Body of pancreas (tissue), 4 donors: ENCODE measurements at regions not wholly inside any gene's neighbourhood (a gene's known extent, or its start where the extent isn't known, plus 50 kb on each side); places are given as distances from the start of the nearest gene placed in this dataset.

Experiments used
- ATAC-seq: fragments of 150-250 bp; one replicate; pipeline ENCODE4 v1.9.1; 2016
- DNase-seq, 4 donors: peaks; one replicate each; pipeline ENCODE4 v3.0.0-alpha.2; 2019
- H3K27ac ChIP-seq, 4 donors: fragments of 200-600 bp; sonication (generic); 1 replicate in 3 of 4; 2 replicates in 1 of 4; pipeline versions ENCODE4 v1.5.1 to v1.6.1; 2016 to 2019; ENCODE audit warnings: mild to moderate bottlenecking in 1 of 4, mixed read lengths in 1 of 4, moderate library complexity in 1 of 4
- H3K27me3 ChIP-seq, 2 donors: fragments of 200-600 bp; sonication (generic); one replicate each; pipeline ENCODE4 v1.6.0; 2016; ENCODE audit warnings: mild to moderate bottlenecking in 1 of 2
- H3K36me3 ChIP-seq, 2 donors: fragments of 200-600 bp; sonication (generic); replicated peaks in 1 of 2; 2 replicates each; pipeline ENCODE4 v1.5.1; 2016; ENCODE audit warnings: low read depth in 2 of 2; ENCODE audit not compliant: insufficient read depth in 1 of 2
- H3K4me1 ChIP-seq: fragments of 200-600 bp; sonication (generic); one replicate; pipeline ENCODE4 v1.6.0; 2016
- H3K4me3 ChIP-seq, 2 donors: fragments of 200-600 bp; sonication (generic); 1 replicate in 1 of 2; 2 replicates in 1 of 2; pipeline ENCODE4 v1.5.1; 2016 to 2019
- H3K9me3 ChIP-seq, 3 donors: fragments of 200-600 bp; sonication (generic); 1 replicate in 2 of 3; 2 replicates in 1 of 3; pipeline ENCODE4 v1.5.1; 2016
- CTCF ChIP-seq, 7 experiments: fragments of 450-650 bp in 4 of 7; fragments of 200-600 bp in 3 of 7; sonication (generic) in 3 of 7; IDR thresholded peaks; one replicate each; pipeline ENCODE4 v1.5.1; 2016 to 2019; ENCODE audit warnings: antibody characterized with exemption in 7 of 7
- POLR2A ChIP-seq, 3 donors: fragments of 450-650 bp; IDR thresholded peaks; one replicate each; pipeline ENCODE4 v1.6.1; 2016; ENCODE audit warnings: antibody characterized with exemption in 3 of 3, mild to moderate bottlenecking in 2 of 3
- WGBS, 2 donors: methylation state at CpG; one replicate each; pipeline ENCODE4 v1.1.5; 2017; 5-methylcytosine and 5-hydroxymethylcytosine counted together
- intact Hi-C: fragments of 100-400 bp; cut with DNase I; formaldehyde crosslinking; loops from one replicate; pipeline ENCODE4 v1.15.1; 2023

DNA sequence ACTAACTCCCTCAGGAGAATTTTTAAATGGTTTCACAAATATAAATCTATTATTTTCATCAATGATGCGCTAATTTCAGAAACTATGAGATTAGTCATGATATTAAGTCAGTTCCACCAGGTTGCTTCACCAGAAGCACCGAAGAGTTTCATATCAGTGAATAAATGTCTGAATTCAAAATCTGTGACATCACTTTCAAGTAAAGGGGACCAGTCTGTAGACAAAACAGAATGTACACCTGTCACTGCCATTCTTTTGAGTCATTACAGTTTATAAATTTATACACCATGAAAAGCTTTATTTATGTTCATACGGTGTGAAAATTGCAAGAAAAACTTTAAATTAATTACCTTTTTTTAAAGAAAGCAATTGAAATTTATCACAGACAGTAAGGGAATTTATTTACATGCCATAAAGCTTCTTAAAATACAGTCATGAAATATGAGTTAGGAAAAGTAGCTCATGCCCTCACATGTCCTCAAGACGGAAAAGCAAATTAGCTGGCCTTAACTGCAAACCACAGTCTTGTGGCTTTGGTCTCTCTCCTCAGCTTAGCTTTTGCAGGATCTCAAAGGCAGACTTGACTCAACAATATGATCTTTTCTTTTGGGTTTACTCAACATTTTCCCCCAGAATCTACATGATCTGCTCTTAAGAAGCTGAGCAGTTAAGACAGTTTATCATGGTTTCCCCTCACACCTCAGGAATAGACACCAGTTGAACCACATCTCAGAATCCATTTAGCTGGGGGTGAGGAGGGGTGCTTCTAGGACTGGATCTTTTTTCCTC lies 177.7 kb upstream of the MCHR2 start:
- intact Hi-C loops, result no loop called here
- WGBS, 2 donors, result 75% methylated on average over 4 of the region's 4 CpGs
- no peaks in the 10 kb centered on the region for H3K9me3 ChIP-seq
- ATAC-seq (no peak), DNase-seq (no peak)
- no peak overlapping the region for H3K27ac ChIP-seq
- H3K27me3 ChIP-seq, result no peaks in the 10 kb centered on the region
- TF ChIP-seq POLR2A (IDR thresholded peaks at IDR 0.05) (no peak), CTCF (IDR thresholded peaks at IDR 0.05) (no peak)
- no peaks in the 10 kb centered on the region for H3K36me3 ChIP-seq
- H3K4me1 ChIP-seq, result peaks cover 16% of the 10 kb centered on the region
- H3K4me3 ChIP-seq, result no peak overlapping the region

GRCh38 chr6:100168148-100168547 lies 174.1 kb upstream of the MCHR2 start:
- TF ChIP-seq POLR2A (IDR thresholded peaks at IDR 0.05) (no peak), CTCF (IDR thresholded peaks at IDR 0.05) (no peak)
- H3K27ac ChIP-seq, result no peak overlapping the region
- DNase-seq, result no peak
- H3K9me3 ChIP-seq, result no peaks in the 10 kb centered on the region
- H3K4me1 ChIP-seq, result no peaks in the 10 kb centered on the region
- 51 to 71% methylated on average over 3 of the region's 3 CpGs for WGBS, 2 donors
- intact Hi-C loops, result no loop called here
- no peaks in the 10 kb centered on the region for H3K36me3 ChIP-seq
- H3K27me3 ChIP-seq, result no peaks in the 10 kb centered on the region
- ATAC-seq, result no peak
- H3K4me3 ChIP-seq, result no peak overlapping the region

GRCh38 chr6:100167585-100167984 lies 173.6 kb upstream of the MCHR2 start:
- ATAC-seq, result no peak
- Histone ChIP-seq H3K4me1 (no peaks in the 10 kb centered on the region), H3K27ac (no peak overlapping the region), H3K4me3 (no peak overlapping the region), H3K9me3 (no peaks in the 10 kb centered on the region), H3K36me3 (no peaks in the 10 kb centered on the region), H3K27me3 (no peaks in the 10 kb centered on the region)
- TF ChIP-seq POLR2A (IDR thresholded peaks at IDR 0.05) (no peak), CTCF (IDR thresholded peaks at IDR 0.05) (no peak)
- DNase-seq, result no peak
- intact Hi-C loops, result no loop called here
- WGBS, 2 donors, result 53 to 57% methylated on average over 4 of the region's 4 CpGs

- intact Hi-C loops, result no loop called here
- H3K36me3 ChIP-seq, result no peaks in the 10 kb centered on the region
- ATAC-seq (no peak), DNase-seq (no peak)
- WGBS, 2 donors, result 40 to 45% methylated on average over 2 of the region's 2 CpGs
- TF ChIP-seq POLR2A (IDR thresholded peaks at IDR 0.05) (no peak), CTCF (IDR thresholded peaks at IDR 0.05) (no peak)
- H3K4me1 ChIP-seq, result no peaks in the 10 kb centered on the region
- H3K27ac ChIP-seq, result no peak overlapping the region
- no peaks in the 10 kb centered on the region for H3K27me3 ChIP-seq
- H3K9me3 ChIP-seq, result no peaks in the 10 kb centered on the region
- no peak overlapping the region for H3K4me3 ChIP-seq
Measured at GRCh38 chr6:100166956-100167355, 172.9 kb upstream of the MCHR2 start.

DNA sequence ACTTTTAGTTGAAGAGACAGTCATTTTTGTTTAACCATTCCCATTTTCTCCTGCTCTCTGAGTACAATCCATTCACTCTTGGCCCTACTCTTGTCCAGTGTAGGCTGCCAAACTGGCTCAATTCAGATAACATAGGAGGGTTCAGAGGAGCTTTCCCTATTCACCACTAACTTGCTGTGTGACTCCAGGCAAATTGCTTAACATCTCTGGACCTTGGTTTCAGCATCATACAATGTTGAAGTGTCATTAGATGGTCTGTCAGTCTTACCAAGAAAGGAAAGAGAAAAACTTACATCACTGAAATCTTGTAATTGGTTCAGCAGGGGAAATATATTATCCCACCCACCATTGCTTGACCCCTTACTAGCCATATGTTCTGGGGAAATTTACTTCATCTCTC lies 171.4 kb upstream of the MCHR2 start:
- no peaks in the 10 kb centered on the region for H3K4me1 ChIP-seq
- TF ChIP-seq CTCF (IDR thresholded peaks at IDR 0.05) (no peak), POLR2A (IDR thresholded peaks at IDR 0.05) (no peak)
- H3K27ac ChIP-seq, result no peak overlapping the region
- H3K27me3 ChIP-seq, result no peaks in the 10 kb centered on the region
- no peak for DNase-seq
- no peaks in the 10 kb centered on the region for H3K36me3 ChIP-seq
- no peaks in the 10 kb centered on the region for H3K9me3 ChIP-seq
- intact Hi-C loops, result no loop called here
- no peak for ATAC-seq
- H3K4me3 ChIP-seq, result no peak overlapping the region
